Peyer's patch (tissue), 4 donors: ENCODE measurements at regions not wholly inside any gene's neighbourhood (a gene's known extent, or its start where the extent isn't known, plus 50 kb on each side); places are given as distances from the start of the nearest gene placed in this dataset.
"Not testable (repeated sequence)": the region's sequence is repeated elsewhere in the genome, so short reads cannot be mapped to it uniquely, and the experiment has no call there.

Experiments
- CTCF ChIP-seq, 6 experiments: fragments of 450-650 bp in 4 of 6; fragments of 200-600 bp in 2 of 6; sonication (generic) in 1 of 6; IDR thresholded peaks; one replicate each; pipeline ENCODE4 v1.5.1; 2017 to 2019; ENCODE audit warnings: antibody characterized with exemption in 6 of 6, mild to moderate bottlenecking in 3 of 6, moderate library complexity in 1 of 6
- POLR2A ChIP-seq, 2 donors: fragments of 450-650 bp; IDR thresholded peaks; one replicate each; pipeline ENCODE4 v1.5.1; 2017; ENCODE audit warnings: antibody characterized with exemption in 2 of 2, mild to moderate bottlenecking in 2 of 2, moderate library complexity in 2 of 2

GRCh38 chr16:75825750-75826149, 99.5 kb upstream of the CPHXL start:
- TF ChIP-seq CTCF, POLR2A (IDR thresholded peaks at IDR 0.05): not testable (repeated sequence)
